H1 (cell line): ENCODE measurements at regions not wholly inside any gene's neighbourhood (a gene's known extent, or its start where the extent isn't known, plus 50 kb on each side); places are given as distances from the start of the nearest gene placed in this dataset.

Experiments used
- CTCF ChIA-PET: fragments of 300-600 bp; sonication (Branson Sonifier 250); formaldehyde crosslinking; loops from one replicate; lab custom pipeline; 2021; ENCODE audit not compliant: partially characterized antibody; lab: Charles Lee
- POLR2A ChIA-PET: fragments of 300-600 bp; sonication (Branson Sonifier 250); formaldehyde crosslinking; loops from one replicate; lab custom pipeline; 2021; ENCODE audit warnings: inconsistent platforms; ENCODE audit not compliant: partially characterized antibody; lab: Charles Lee
- DNase-seq, 2 experiments: peaks; one replicate each; pipeline versions ENCODE4 v3.0.0 to v3.0.0-alpha.2; 2010 to 2022; ENCODE audit warnings: low spot score in 2 of 2, low read depth in 1 of 2, mixed read lengths in 1 of 2
- FAIRE-seq: peaks from 2 replicates; lab custom pipeline; 2011; peaks lifted over from hg19 to GRCh38; lab: Jason Lieb, UNC
- H2AFZ ChIP-seq: 2 replicates; pipeline ENCODE4 v1.8.1; 2012; ENCODE audit warnings: low read length, inconsistent platforms
- H2AK5ac ChIP-seq: 2 replicates; pipeline ENCODE4 v1.6.1; 2013; ENCODE audit warnings: low read depth, low read length
- H2BK120ac ChIP-seq: replicated peaks from 2 replicates; pipeline ENCODE3; 2013; ENCODE audit warnings: low read depth, low read length, inconsistent platforms
- H2BK12ac ChIP-seq: 2 replicates; pipeline ENCODE4 v1.6.1; 2013; ENCODE audit warnings: low read depth, low read length
- H2BK15ac ChIP-seq: 2 replicates; pipeline ENCODE4 v1.6.1; 2013; ENCODE audit warnings: low read length
- H2BK20ac ChIP-seq: 2 replicates; pipeline ENCODE4 v1.6.1; 2013; ENCODE audit warnings: low read length
- H2BK5ac ChIP-seq: 2 replicates; pipeline ENCODE4 v1.6.1; 2013; ENCODE audit warnings: low read depth, low read length
- H3K14ac ChIP-seq: 2 replicates; pipeline ENCODE4 v1.6.1; 2013; ENCODE audit warnings: inconsistent platforms; ENCODE audit not compliant: insufficient read length
- H3K18ac ChIP-seq: 2 replicates; pipeline ENCODE4 v1.6.1; 2013; ENCODE audit warnings: low read length; ENCODE audit errors: extremely low read depth
- H3K23ac ChIP-seq: 2 replicates; pipeline ENCODE4 v1.6.1; 2013; ENCODE audit warnings: inconsistent platforms; ENCODE audit not compliant: insufficient read length
- H3K23me2 ChIP-seq: 2 replicates; pipeline ENCODE4 v1.6.1; 2013; ENCODE audit warnings: low read depth, low read length
- H3K27ac ChIP-seq: 2 replicates; pipeline ENCODE4 v1.6.1; 2011; ENCODE audit warnings: low read depth, low read length, inconsistent platforms
- H3K27me3 ChIP-seq, 4 experiments: replicated peaks in 1 of 4; 1 replicate in 1 of 4; 2 replicates in 3 of 4; pipeline versions ENCODE4 v1.6.1 to v1.8.1; 2011 to 2013; ENCODE audit warnings: low read length in 3 of 4, mild to moderate bottlenecking in 3 of 4, inconsistent platforms in 2 of 4, mixed read lengths in 2 of 4, moderate library complexity in 1 of 4; ENCODE audit not compliant: control insufficient read depth in 3 of 4, insufficient read depth in 3 of 4; ENCODE audit errors: extremely low read depth in 1 of 4
- H3K36me3 ChIP-seq, 4 experiments: 2 replicates each; pipeline versions ENCODE4 v1.6.1 to v1.8.1; 2011 to 2013; ENCODE audit warnings: mild to moderate bottlenecking in 4 of 4, low read length in 3 of 4, moderate library complexity in 2 of 4, control low read depth in 1 of 4, inconsistent platforms in 1 of 4; ENCODE audit not compliant: insufficient read depth in 4 of 4, control insufficient read depth in 2 of 4
- H3K4ac ChIP-seq: replicated peaks from 2 replicates; pipeline ENCODE3; 2013; ENCODE audit warnings: low read length, low read depth, mixed read lengths, inconsistent platforms; ENCODE audit not compliant: insufficient read length
- H3K4me1 ChIP-seq, 4 experiments: replicated peaks in 1 of 4; 1 replicate in 1 of 4; 2 replicates in 3 of 4; pipeline versions ENCODE4 v1.6.1 to v1.8.1; 2011 to 2013; ENCODE audit warnings: low read length in 3 of 4, inconsistent platforms in 2 of 4, mixed read lengths in 1 of 4; ENCODE audit not compliant: insufficient read depth in 4 of 4, control insufficient read depth in 3 of 4
- H3K4me2 ChIP-seq, 2 experiments: 2 replicates each; pipeline versions ENCODE4 v1.6.1 to v1.8.1; 2011 to 2013; ENCODE audit warnings: low read depth in 2 of 2, low read length in 2 of 2, control low read depth in 1 of 2, inconsistent platforms in 1 of 2, mild to moderate bottlenecking in 1 of 2; ENCODE audit not compliant: insufficient read depth in 1 of 2
- H3K4me3 ChIP-seq, 4 experiments: fragments of 200-600, 300-600 bp in 1 of 4; sonication (generic), shearing (Covaris generic), sonication (Bioruptor Twin) in 1 of 4; 2 replicates each; pipeline versions ENCODE4 v1.5.1 to v1.8.1; 2011 to 2016; ENCODE audit warnings: low read length in 4 of 4, low read depth in 3 of 4, control low read depth in 2 of 4, inconsistent platforms in 2 of 4, mild to moderate bottlenecking in 2 of 4, mixed read lengths in 1 of 4, moderate library complexity in 1 of 4; ENCODE audit not compliant: insufficient read depth in 2 of 4; ENCODE audit errors: extremely low read depth in 1 of 4
- H3K56ac ChIP-seq: replicated peaks from 2 replicates; pipeline ENCODE3; 2013; ENCODE audit warnings: low read depth, mild to moderate bottlenecking, mixed read lengths, low read length, inconsistent platforms; ENCODE audit not compliant: insufficient read length
- H3K79me1 ChIP-seq: 2 replicates; pipeline ENCODE4 v1.6.1; 2013; ENCODE audit warnings: low read depth, low read length, control low read depth
- H3K79me2 ChIP-seq, 2 experiments: 2 replicates each; pipeline versions ENCODE4 v1.6.1 to v1.8.1; 2012 to 2013; ENCODE audit warnings: low read length in 2 of 2, mild to moderate bottlenecking in 2 of 2, inconsistent platforms in 1 of 2; ENCODE audit not compliant: insufficient read depth in 2 of 2, control insufficient read depth in 1 of 2
- H3K9ac ChIP-seq, 4 experiments: replicated peaks in 1 of 4; 1 replicate in 1 of 4; 2 replicates in 3 of 4; pipeline versions ENCODE4 v1.6.1 to v1.8.1; 2011 to 2013; ENCODE audit warnings: low read depth in 3 of 4, low read length in 3 of 4, control low read depth in 2 of 4, mild to moderate bottlenecking in 2 of 4, moderate library complexity in 2 of 4, inconsistent platforms in 1 of 4; ENCODE audit errors: extremely low read depth in 1 of 4
- H3K9me3 ChIP-seq, 2 experiments: 2 replicates each; pipeline versions ENCODE4 v1.6.1 to v1.8.1; 2012 to 2013; ENCODE audit warnings: mild to moderate bottlenecking in 2 of 2, moderate library complexity in 2 of 2, control low read depth in 1 of 2, inconsistent platforms in 1 of 2, low read depth in 1 of 2, low read length in 1 of 2, mixed read lengths in 1 of 2; ENCODE audit not compliant: insufficient read depth in 2 of 2
- H4K20me1 ChIP-seq, 2 experiments: replicated peaks in 1 of 2; 2 replicates each; pipeline versions ENCODE3 to v1.8.1; 2011 to 2013; ENCODE audit warnings: inconsistent platforms in 2 of 2, low read length in 2 of 2, mild to moderate bottlenecking in 1 of 2; ENCODE audit not compliant: insufficient read depth in 2 of 2, control insufficient read depth in 1 of 2
- H4K5ac ChIP-seq: 2 replicates; pipeline ENCODE4 v1.6.1; 2013; ENCODE audit warnings: low read length, low read depth, mixed read lengths, inconsistent platforms; ENCODE audit not compliant: insufficient read length
- H4K8ac ChIP-seq: 2 replicates; pipeline ENCODE4 v1.8.0; 2013; ENCODE audit warnings: mild to moderate bottlenecking, moderate library complexity, low read length, inconsistent platforms; ENCODE audit not compliant: insufficient read depth; ENCODE audit errors: extremely low read depth
- H4K91ac ChIP-seq: replicated peaks from 2 replicates; pipeline ENCODE3; 2013; ENCODE audit warnings: low read length, mixed read lengths, inconsistent platforms; ENCODE audit not compliant: insufficient read length
- HDAC6 ChIP-seq: IDR thresholded peaks from one replicate; pipeline ENCODE4 v1.7.1; 2012; ENCODE audit warnings: low read depth, mild to moderate bottlenecking, inconsistent platforms, low read length, moderate library complexity
- SIX5 ChIP-seq: IDR thresholded peaks from 2 replicates; pipeline ENCODE4 v1.6.1; 2011; ENCODE audit warnings: mild to moderate bottlenecking, low read depth, low read length
- WGBS, 2 experiments: shearing (Covaris generic) in 1 of 2; methylation state at CpG; one replicate each; pipeline versions ENCODE4 v1.1.6 to v1.1.7; 2013 to 2015; ENCODE audit warnings: low lambda C conversion rate in 2 of 2, mixed read lengths in 2 of 2, inconsistent platforms in 1 of 2, low coverage in 1 of 2, missing lambda C conversion rate in 1 of 2; ENCODE audit not compliant: insufficient replicate concordance in 2 of 2, insufficient coverage in 1 of 2, insufficient read length in 1 of 2; ENCODE audit errors: extremely low coverage in 1 of 2, missing lambda C conversion rate in 1 of 2; 5-methylcytosine and 5-hydroxymethylcytosine counted together

DNA sequence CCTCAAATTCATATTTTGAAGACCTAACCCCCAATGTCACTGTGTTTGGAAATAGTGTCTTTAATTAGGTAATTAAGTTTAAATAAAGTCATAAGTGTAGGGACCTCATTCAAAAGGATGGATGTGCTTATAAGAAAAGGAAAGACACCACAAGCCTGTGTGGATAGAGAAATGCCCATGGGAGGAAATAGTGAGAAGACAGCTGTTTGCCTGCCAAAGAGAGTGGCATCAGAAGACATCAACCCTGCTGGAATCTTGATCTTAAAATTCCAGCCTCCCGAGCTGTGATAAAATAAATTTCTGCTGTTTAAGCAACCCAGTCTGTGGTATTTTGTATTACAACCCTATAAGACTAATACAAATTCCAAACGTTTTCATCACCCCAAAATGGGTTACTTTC, 1867.9 kb upstream of the NUDT12 start:
- FAIRE-seq, result no peak
- POLR2A ChIA-PET, result no interaction called here

More for the DNA sequence above, 1867.9 kb upstream of the NUDT12 start:
- H3K27me3 ChIP-seq, result no peaks in the 10 kb centered on the region
- H4K8ac ChIP-seq, result no peak overlapping the region
- H2BK5ac ChIP-seq, result no peak overlapping the region
- H4K5ac ChIP-seq, result no peak overlapping the region
- no peak overlapping the region for H2AFZ ChIP-seq
- H4K91ac ChIP-seq, result no peak overlapping the region
- no peaks in the 10 kb centered on the region for H3K79me2 ChIP-seq
- no peak overlapping the region for H2BK15ac ChIP-seq
- no peak overlapping the region for H3K4me3 ChIP-seq
- no peaks in the 10 kb centered on the region for H3K4me1 ChIP-seq
- H3K9me3 ChIP-seq, result no peaks in the 10 kb centered on the region
- no peaks in the 10 kb centered on the region for H3K36me3 ChIP-seq
- H2AK5ac ChIP-seq, result no peak overlapping the region
- H3K14ac ChIP-seq, result no peak overlapping the region
- H3K27ac ChIP-seq, result no peak overlapping the region
- no peaks in the 10 kb centered on the region for H4K20me1 ChIP-seq
- CTCF ChIA-PET, result no interaction called here
- H3K23me2 ChIP-seq, result no peaks in the 10 kb centered on the region
- no peak overlapping the region for H2BK120ac ChIP-seq
- no peak overlapping the region for H3K9ac ChIP-seq
- no peak overlapping the region for H3K18ac ChIP-seq
- H2BK20ac ChIP-seq, result no peak overlapping the region
- no peak overlapping the region for H3K23ac ChIP-seq
- H2BK12ac ChIP-seq, result no peak overlapping the region
- no peak overlapping the region for H3K4ac ChIP-seq
- no peak for DNase-seq
- 83% methylated on average over 2 of the region's 2 CpGs; no CpG with 5 or more reads in 1 of the 2 experiments for WGBS, 2 experiments
- no peak overlapping the region for H3K4me2 ChIP-seq
- H3K79me1 ChIP-seq, result no peaks in the 10 kb centered on the region
- TF ChIP-seq HDAC6 (no peak), SIX5 (no peak)
- H3K56ac ChIP-seq, result no peak overlapping the region
